ENCODE measurements at regions not wholly inside any gene's neighbourhood (a gene's known extent, or its start where the extent isn't known, plus 50 kb on each side); places are given as distances from the start of the nearest gene placed in this dataset.
"Not testable (repeated sequence)": the region's sequence is repeated elsewhere in the genome, so short reads cannot be mapped to it uniquely, and the experiment has no call there.

GRCh38 chr1:181318022-181318857, 165.1 kb upstream of the CACNA1E start:
- H3K4me1 ChIP-seq (ENCODE audit: insufficient read depth, poor library complexity, severe bottlenecking), result no peaks in the 10 kb centered on the region
- no peak for DNase-seq (ENCODE audit: low spot score)
- no peak overlapping the region for H3K27ac ChIP-seq (ENCODE audit: poor library complexity, severe bottlenecking)
- no peaks in the 10 kb centered on the region for H3K36me3 ChIP-seq (ENCODE audit: low read depth)
- H3K4me3 ChIP-seq (ENCODE audit: severe bottlenecking), result no peak overlapping the region
- no peaks in the 10 kb centered on the region for H3K9me3 ChIP-seq (ENCODE audit: severe bottlenecking)
- ATAC-seq (ENCODE audit: low read depth), result peak; percentile 37
- H3K27me3 ChIP-seq (ENCODE audit: insufficient read depth, poor library complexity, severe bottlenecking), result peaks cover 74% of the 10 kb centered on the region
- no peak for TF ChIP-seq CTCF (IDR thresholded peaks at IDR 0.05; ENCODE audit: poor library complexity, severe bottlenecking)

DNA sequence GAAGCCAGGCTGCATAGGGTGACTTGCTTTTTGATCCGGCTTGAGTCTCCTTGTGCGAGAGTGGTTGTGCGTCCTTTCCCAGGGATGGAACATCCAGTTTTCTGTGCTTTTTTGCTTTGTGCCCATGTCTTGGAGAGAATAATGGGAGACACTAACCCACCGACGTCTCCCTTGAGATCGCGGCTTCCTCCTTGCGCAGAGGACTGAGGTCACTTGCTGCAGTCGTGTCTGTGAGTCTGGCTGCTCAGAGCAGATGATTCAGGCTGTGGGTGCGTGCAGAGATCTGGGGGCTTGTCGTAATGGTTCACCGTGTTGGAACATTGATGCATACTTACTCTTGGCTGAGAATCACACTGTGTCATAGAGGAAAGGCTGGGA, 164.5 kb upstream of the CACNA1E start:
- Histone ChIP-seq H3K4me3 (ENCODE audit: severe bottlenecking) (no peak overlapping the region), H3K9me3 (ENCODE audit: severe bottlenecking) (no peaks in the 10 kb centered on the region), H3K27ac (ENCODE audit: poor library complexity, severe bottlenecking) (no peak overlapping the region), H3K36me3 (ENCODE audit: low read depth) (no peaks in the 10 kb centered on the region), H3K4me1 (ENCODE audit: insufficient read depth, poor library complexity, severe bottlenecking) (no peaks in the 10 kb centered on the region), H3K27me3 (ENCODE audit: insufficient read depth, poor library complexity, severe bottlenecking) (peaks cover 68% of the 10 kb centered on the region)
- ATAC-seq (ENCODE audit: low read depth) (peak; percentile 51; the same call in 2 of the 3 replicates), DNase-seq (ENCODE audit: low spot score) (no peak)
- no peak for TF ChIP-seq CTCF (IDR thresholded peaks at IDR 0.05; ENCODE audit: poor library complexity, severe bottlenecking)

DNA sequence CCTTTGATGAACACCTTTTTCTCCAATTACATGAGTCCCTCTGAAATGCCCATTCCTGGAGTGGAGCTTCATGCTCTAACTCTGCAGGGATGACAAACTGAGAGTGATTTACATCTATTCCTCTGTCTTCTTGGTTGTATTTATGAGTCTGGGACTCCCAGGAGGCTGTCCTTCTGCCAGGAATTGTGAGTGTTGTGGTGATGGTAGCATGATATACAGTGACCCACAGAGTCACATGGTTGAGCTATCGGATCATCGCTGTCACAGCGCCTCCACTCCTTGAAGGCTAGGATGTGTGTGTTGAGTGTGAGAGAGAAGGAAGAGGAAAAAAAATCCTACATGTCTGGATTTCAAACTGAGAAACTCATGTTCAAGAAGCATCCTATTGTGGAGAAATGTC, 163.4 kb upstream of the CACNA1E start:
- Histone ChIP-seq H3K27ac (ENCODE audit: poor library complexity, severe bottlenecking) (no peak overlapping the region), H3K4me3 (ENCODE audit: severe bottlenecking) (no peak overlapping the region), H3K27me3 (ENCODE audit: insufficient read depth, poor library complexity, severe bottlenecking) (peaks cover 58% of the 10 kb centered on the region), H3K36me3 (ENCODE audit: low read depth) (no peaks in the 10 kb centered on the region), H3K4me1 (ENCODE audit: insufficient read depth, poor library complexity, severe bottlenecking) (peaks cover 3% of the 10 kb centered on the region), H3K9me3 (ENCODE audit: severe bottlenecking) (no peaks in the 10 kb centered on the region)
- DNase-seq (ENCODE audit: low spot score), result no peak
- ATAC-seq (ENCODE audit: low read depth), result no peak
- no peak for TF ChIP-seq CTCF (IDR thresholded peaks at IDR 0.05; ENCODE audit: poor library complexity, severe bottlenecking)

DNA sequence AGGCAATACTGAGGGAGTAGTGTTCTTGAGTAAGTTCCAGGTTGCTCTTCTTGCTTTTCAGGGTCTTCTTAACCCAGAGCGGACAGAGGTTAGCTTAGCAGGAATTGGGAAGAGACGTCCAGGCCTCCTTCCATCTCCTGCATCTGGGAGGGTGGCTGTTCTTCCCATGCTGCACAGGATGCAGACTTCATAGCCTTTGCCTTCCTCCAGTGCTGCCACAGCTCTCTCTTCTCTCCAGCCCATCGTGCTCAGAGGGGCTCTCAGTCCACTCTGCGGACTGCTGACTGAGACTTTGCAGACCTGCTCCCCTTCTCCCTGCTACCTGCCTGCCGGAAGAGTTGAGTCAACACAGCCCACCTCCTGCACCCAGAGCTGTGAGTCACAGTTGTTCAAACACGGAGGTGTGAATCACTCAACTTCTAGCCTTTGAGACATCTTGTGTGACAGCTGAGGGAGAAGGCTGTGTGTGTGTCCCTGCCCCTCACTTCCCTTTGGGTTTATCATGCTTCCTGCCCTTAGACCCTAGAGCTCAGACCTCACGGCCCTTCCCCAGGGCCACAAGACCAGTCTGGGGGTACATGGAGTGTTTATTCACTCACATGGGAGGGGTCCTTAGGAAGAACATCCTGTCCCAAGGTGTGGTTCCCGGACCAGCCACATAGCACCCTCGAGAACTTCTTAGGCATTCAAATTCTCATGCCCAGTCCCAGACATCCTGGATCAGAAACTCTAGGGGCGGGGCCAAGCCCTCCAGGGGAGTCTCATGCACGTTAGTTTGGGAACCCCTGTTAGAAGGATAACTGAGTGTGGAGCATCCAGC, 158.3 kb upstream of the CACNA1E start:
- peak; percentile 98 for ATAC-seq (ENCODE audit: low read depth)

GRCh38 chr1:181325765-181326164, 157.6 kb upstream of the CACNA1E start:
- DNase-seq (ENCODE audit: low spot score); H3K9me3 ChIP-seq (ENCODE audit: severe bottlenecking); H3K27ac ChIP-seq (ENCODE audit: poor library complexity, severe bottlenecking); ATAC-seq (ENCODE audit: low read depth); H3K27me3 ChIP-seq (ENCODE audit: insufficient read depth, poor library complexity, severe bottlenecking); H3K36me3 ChIP-seq (ENCODE audit: low read depth); H3K4me3 ChIP-seq (ENCODE audit: severe bottlenecking): not testable (repeated sequence)
- H3K4me1 ChIP-seq (ENCODE audit: insufficient read depth, poor library complexity, severe bottlenecking), result peaks cover 12% of the 10 kb centered on the region

More for the DNA sequence above, 158.3 kb upstream of the CACNA1E start:
- H3K27me3 ChIP-seq (ENCODE audit: insufficient read depth, poor library complexity, severe bottlenecking), result peaks cover 9% of the 10 kb centered on the region
- H3K9me3 ChIP-seq (ENCODE audit: severe bottlenecking), result no peaks in the 10 kb centered on the region
- peaks cover 12% of the 10 kb centered on the region for H3K4me1 ChIP-seq (ENCODE audit: insufficient read depth, poor library complexity, severe bottlenecking)
- no peak for DNase-seq (ENCODE audit: low spot score)
- H3K27ac ChIP-seq (ENCODE audit: poor library complexity, severe bottlenecking), result peak overlapping the region; percentile 10
- TF ChIP-seq CTCF (IDR thresholded peaks at IDR 0.05; ENCODE audit: poor library complexity, severe bottlenecking), result no peak
- no peak overlapping the region for H3K4me3 ChIP-seq (ENCODE audit: severe bottlenecking)
- no peaks in the 10 kb centered on the region for H3K36me3 ChIP-seq (ENCODE audit: low read depth)
